ENCODE measurements at regions not wholly inside any gene's neighbourhood (a gene's known extent, or its start where the extent isn't known, plus 50 kb on each side); places are given as distances from the start of the nearest gene placed in this dataset.

DNA sequence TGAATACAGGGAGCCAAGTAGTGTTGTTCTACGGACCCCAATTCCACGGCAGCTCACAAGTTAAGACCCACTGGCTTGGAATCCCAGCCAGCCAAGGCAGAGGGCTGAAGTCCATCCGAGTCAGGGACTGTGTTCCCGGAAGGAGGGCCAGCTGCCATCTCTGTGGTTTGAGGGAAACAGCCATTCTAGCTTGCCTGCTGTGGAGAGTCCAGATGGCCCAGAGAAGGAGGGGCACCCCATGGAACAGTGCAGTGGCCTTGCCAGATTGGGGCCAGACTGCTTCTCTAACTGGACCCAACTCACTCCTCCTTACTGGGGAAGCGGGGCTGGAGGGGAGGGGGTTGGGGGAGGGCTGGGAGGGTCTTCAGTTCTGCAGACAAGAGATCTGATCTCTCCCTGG, 156.4 kb downstream of the FAM181B start:
- Mint-ChIP-seq H3K27me3 (ENCODE audit: unreplicated experiment) (no peaks in the 10 kb centered on the region), H3K9me3 (ENCODE audit: unreplicated experiment) (no peaks in the 10 kb centered on the region), H3K36me3 (ENCODE audit: low read depth, unreplicated experiment) (no peaks in the 10 kb centered on the region), H3K4me1 (ENCODE audit: unreplicated experiment) (no peaks in the 10 kb centered on the region), H3K4me3 (ENCODE audit: unreplicated experiment) (no peak overlapping the region), H3K27ac (ENCODE audit: unreplicated experiment) (no peak overlapping the region)
- TF ChIP-seq CTCF (IDR thresholded peaks at IDR 0.05; ENCODE audit: unreplicated experiment): no peak
- no peak for DNase-seq (ENCODE audit: low spot score)

DNA sequence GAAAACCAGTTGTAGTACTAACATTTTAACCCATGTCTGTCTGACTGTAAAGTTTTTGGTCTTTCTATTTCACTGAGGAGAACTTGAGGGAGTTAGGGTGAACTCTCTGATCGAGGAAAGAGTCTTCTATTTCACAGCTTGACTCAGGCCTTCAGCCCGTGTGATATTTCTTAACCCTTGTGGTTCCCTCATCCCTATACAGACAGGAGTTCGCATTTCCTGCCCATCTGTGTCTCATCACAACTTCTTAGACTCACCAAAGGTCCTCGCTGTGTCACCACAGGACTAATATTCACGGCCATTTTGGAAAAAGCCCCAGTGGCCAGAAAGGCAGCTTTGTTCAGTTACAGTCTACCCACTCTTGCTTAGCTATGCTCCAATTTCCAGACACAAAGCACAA, 172.8 kb downstream of the FAM181B start:
- Mint-ChIP-seq H3K36me3 (ENCODE audit: low read depth, unreplicated experiment) (no peaks in the 10 kb centered on the region), H3K27me3 (ENCODE audit: unreplicated experiment) (no peaks in the 10 kb centered on the region), H3K4me3 (ENCODE audit: unreplicated experiment) (no peak overlapping the region), H3K27ac (ENCODE audit: unreplicated experiment) (no peak overlapping the region), H3K4me1 (ENCODE audit: unreplicated experiment) (no peaks in the 10 kb centered on the region), H3K9me3 (ENCODE audit: unreplicated experiment) (no peaks in the 10 kb centered on the region)
- TF ChIP-seq CTCF (IDR thresholded peaks at IDR 0.05; ENCODE audit: unreplicated experiment): no peak
- DNase-seq (ENCODE audit: low spot score): no peak

DNA sequence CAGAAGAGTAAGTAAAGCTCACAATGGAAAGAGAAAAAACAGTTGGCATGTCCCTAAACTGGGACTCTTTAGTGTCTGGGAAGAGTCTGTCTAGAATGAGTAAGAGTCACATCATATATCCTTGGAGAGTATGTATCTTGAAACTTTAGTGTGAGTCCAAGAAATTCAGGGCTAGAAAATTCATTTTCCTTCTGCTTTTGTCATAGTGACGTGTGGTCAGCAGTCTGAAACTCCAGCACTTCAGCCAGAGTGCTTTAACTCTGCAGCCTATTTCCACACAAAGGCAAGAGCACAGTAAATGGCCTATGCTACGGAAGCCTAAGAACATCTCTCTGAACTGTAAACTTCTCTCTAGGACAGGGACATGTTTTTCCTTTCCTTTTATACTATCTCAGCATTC, 174.1 kb downstream of the FAM181B start:
- no peaks in the 10 kb centered on the region for H3K9me3 Mint-ChIP-seq (ENCODE audit: unreplicated experiment)
- H3K27ac Mint-ChIP-seq (ENCODE audit: unreplicated experiment): no peak overlapping the region
- no peak for DNase-seq (ENCODE audit: low spot score)
- no peak for TF ChIP-seq CTCF (IDR thresholded peaks at IDR 0.05; ENCODE audit: unreplicated experiment)
- no peaks in the 10 kb centered on the region for H3K4me1 Mint-ChIP-seq (ENCODE audit: unreplicated experiment)
- no peak overlapping the region for H3K4me3 Mint-ChIP-seq (ENCODE audit: unreplicated experiment)
- H3K36me3 Mint-ChIP-seq (ENCODE audit: low read depth, unreplicated experiment): no peaks in the 10 kb centered on the region
- no peaks in the 10 kb centered on the region for H3K27me3 Mint-ChIP-seq (ENCODE audit: unreplicated experiment)

DNA sequence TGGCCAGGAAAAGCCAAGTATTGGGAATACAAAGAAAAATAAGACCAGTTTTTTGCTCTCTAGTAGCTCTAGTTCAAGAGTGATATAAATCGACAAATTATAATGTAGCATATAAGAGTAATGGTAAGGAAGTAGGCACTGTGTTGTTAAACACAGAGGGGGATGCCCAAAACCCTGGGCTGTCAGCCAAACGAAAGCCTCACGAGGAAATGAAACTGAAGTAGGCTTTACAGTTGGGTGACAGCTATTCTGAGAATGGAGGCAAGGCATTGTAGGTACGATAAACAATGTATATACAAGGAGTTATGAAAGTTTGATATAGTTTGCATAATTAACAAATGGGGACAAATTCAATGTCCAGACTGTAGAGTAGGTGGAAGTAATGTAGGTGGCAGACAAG, 176.4 kb downstream of the FAM181B start:
- Mint-ChIP-seq H3K27ac (ENCODE audit: unreplicated experiment) (no peak overlapping the region), H3K36me3 (ENCODE audit: low read depth, unreplicated experiment) (no peaks in the 10 kb centered on the region), H3K4me3 (ENCODE audit: unreplicated experiment) (no peak overlapping the region), H3K4me1 (ENCODE audit: unreplicated experiment) (no peaks in the 10 kb centered on the region), H3K9me3 (ENCODE audit: unreplicated experiment) (no peaks in the 10 kb centered on the region), H3K27me3 (ENCODE audit: unreplicated experiment) (no peaks in the 10 kb centered on the region)
- no peak for TF ChIP-seq CTCF (IDR thresholded peaks at IDR 0.05; ENCODE audit: unreplicated experiment)
- DNase-seq (ENCODE audit: low spot score): no peak

DNA sequence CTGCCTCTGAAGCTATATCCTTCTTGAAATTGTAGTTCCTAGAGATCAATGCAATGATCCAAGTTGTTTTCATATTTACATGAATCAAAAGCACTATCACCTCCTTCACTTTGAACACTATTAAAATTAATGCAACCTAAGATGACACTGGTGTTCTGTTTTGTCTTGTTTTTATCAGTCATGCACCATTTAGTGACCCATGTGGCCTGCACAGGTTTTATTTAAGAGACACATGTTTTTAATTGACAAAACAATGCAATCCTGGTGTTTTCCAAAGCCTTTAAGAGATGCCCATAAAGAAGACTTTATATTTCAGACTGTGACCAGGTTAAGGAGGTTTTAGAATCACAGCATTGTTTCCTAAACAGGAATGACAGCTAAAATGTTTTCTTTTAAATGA, 177.5 kb downstream of the FAM181B start:
- no peak for TF ChIP-seq CTCF (IDR thresholded peaks at IDR 0.05; ENCODE audit: unreplicated experiment)
- no peaks in the 10 kb centered on the region for H3K4me1 Mint-ChIP-seq (ENCODE audit: unreplicated experiment)
- H3K9me3 Mint-ChIP-seq (ENCODE audit: unreplicated experiment): no peaks in the 10 kb centered on the region
- H3K36me3 Mint-ChIP-seq (ENCODE audit: low read depth, unreplicated experiment): no peaks in the 10 kb centered on the region
- DNase-seq (ENCODE audit: low spot score): no peak
- no peaks in the 10 kb centered on the region for H3K27me3 Mint-ChIP-seq (ENCODE audit: unreplicated experiment)
- H3K27ac Mint-ChIP-seq (ENCODE audit: unreplicated experiment): no peak overlapping the region
- H3K4me3 Mint-ChIP-seq (ENCODE audit: unreplicated experiment): no peak overlapping the region
